ENCODE measurements at regions not wholly inside any gene's neighbourhood (a gene's known extent, or its start where the extent isn't known, plus 50 kb on each side); places are given as distances from the start of the nearest gene placed in this dataset.

- Histone ChIP-seq H4K20me1 (replicated peaks in 1 of 2; ENCODE audit: control insufficient read depth in 1 of 2, insufficient read depth in 2 of 2, low read length in 2 of 2) (no peaks in the 10 kb centered on the region), H3K23me2 (ENCODE audit: low read depth, low read length) (peaks cover 9% of the 10 kb centered on the region; the same call in 1 of the 2 replicates), H2BK5ac (ENCODE audit: low read depth, low read length) (no peak overlapping the region), H2BK15ac (ENCODE audit: low read length) (no peak overlapping the region), H3K4me3 (ENCODE audit: extremely low read depth in 1 of 4, insufficient read depth in 2 of 4, low read depth in 3 of 4, low read length in 4 of 4) (peak overlapping the region; percentile 42 to 66 (median 52)), H3K18ac (ENCODE audit: extremely low read depth, low read length) (no peak overlapping the region), H3K27ac (ENCODE audit: low read depth, low read length) (no peak overlapping the region), H3K4ac (replicated peaks; ENCODE audit: insufficient read length, low read depth, low read length) (no peak overlapping the region), H3K79me2 (ENCODE audit: control insufficient read depth in 1 of 2, insufficient read depth in 2 of 2, low read length in 2 of 2) (no peaks in the 10 kb centered on the region), H4K5ac (ENCODE audit: insufficient read length, low read depth, low read length) (no peak overlapping the region), H2BK12ac (ENCODE audit: low read depth, low read length) (no peak overlapping the region), H3K14ac (ENCODE audit: insufficient read length) (no peak overlapping the region), H3K4me1 (replicated peaks in 1 of 4; ENCODE audit: control insufficient read depth in 3 of 4, insufficient read depth in 4 of 4, low read length in 3 of 4) (peaks cover 0 to 7% (median 4%) of the 10 kb centered on the region in 4 experiments; a peak in 5 of 7 replicates), H2AK5ac (ENCODE audit: low read depth, low read length) (no peak overlapping the region), H2AFZ (ENCODE audit: low read length) (no peak overlapping the region), H3K27me3 (replicated peaks in 1 of 4; ENCODE audit: control insufficient read depth in 3 of 4, extremely low read depth in 1 of 4, insufficient read depth in 3 of 4, low read length in 3 of 4) (peaks cover 15 to 39% (median 32%) of the 10 kb centered on the region in 4 experiments), H2BK20ac (ENCODE audit: low read length) (no peak overlapping the region), H3K36me3 (ENCODE audit: control insufficient read depth in 2 of 4, insufficient read depth in 4 of 4, low read length in 3 of 4) (no peaks in the 10 kb centered on the region), H4K91ac (replicated peaks; ENCODE audit: insufficient read length, low read length) (no peak overlapping the region), H3K23ac (ENCODE audit: insufficient read length) (no peak overlapping the region), H2BK120ac (replicated peaks; ENCODE audit: low read depth, low read length) (no peak overlapping the region), H3K4me2 (ENCODE audit: insufficient read depth in 1 of 2, low read depth in 2 of 2, low read length in 2 of 2) (peak overlapping the region; percentile 85), H3K79me1 (ENCODE audit: low read depth, low read length) (no peaks in the 10 kb centered on the region), H3K56ac (replicated peaks; ENCODE audit: insufficient read length, low read depth, low read length) (no peak overlapping the region), H4K8ac (ENCODE audit: extremely low read depth, insufficient read depth, low read length) (no peak overlapping the region), H3K9me3 (ENCODE audit: insufficient read depth in 2 of 2, low read depth in 1 of 2, low read length in 1 of 2) (0 out of 4 replicates have a peak, but pooled peaks cover 0 to 2% of the 10 kb centered on the region in 2 experiments), H3K9ac (replicated peaks in 1 of 4; ENCODE audit: extremely low read depth in 1 of 4, low read depth in 3 of 4, low read length in 3 of 4) (no peak overlapping the region; a peak in 1 of 7 replicates)
- FAIRE-seq = no peak
- ChIA-PET CTCF (ENCODE audit: partially characterized antibody) (interaction anchor here (0.7 to 2.5 kb wide), 7 partner anchors 11 to 65 kb away, joined by 3 to 9 read pairs (median 3); no protein-coding TSS in a partner anchor), POLR2A (ENCODE audit: partially characterized antibody) (interaction anchor here (1.2 kb wide), 1 partner anchor 26 kb away, joined by 4 read pairs; no protein-coding TSS in a partner anchor)
- WGBS, 2 experiments (ENCODE audit: extremely low coverage in 1 of 2, insufficient coverage in 1 of 2, insufficient read length in 1 of 2, insufficient replicate concordance in 2 of 2, low coverage in 1 of 2, low lambda C conversion rate in 2 of 2, missing lambda C conversion rate in 1 of 2) = 13% methylated on average over 24 of the region's 43 CpGs; no CpG with 5 or more reads in 1 of the 2 experiments
- DNase-seq (ENCODE audit: low read depth in 1 of 2, low spot score in 2 of 2) = peak in 1 of 2 experiments; percentile 63
- no peak for TF ChIP-seq TEAD4 (IDR thresholded peaks at IDR 0.05; ENCODE audit: low read depth, low read length)
- TF ChIP-seq TAF1 (IDR thresholded peaks at IDR 0.05; ENCODE audit: low read depth, low read length) = no peak
- TF ChIP-seq FOSL1 (IDR thresholded peaks at IDR 0.05; ENCODE audit: insufficient read depth, low read depth, low read length) = no peak
- TF ChIP-seq PHF8 (conservative IDR thresholded peaks at IDR 0.05; ENCODE audit: low read depth, low read length) = no peak
- TF ChIP-seq POLR2A (IDR thresholded peaks at IDR 0.05; ENCODE audit: control extremely low read depth in 1 of 2, low read depth in 2 of 2, low read length in 2 of 2) = no peak
- no peak for TF ChIP-seq EZH2 (IDR thresholded peaks at IDR 0.05; ENCODE audit: low read depth, low read length, severe bottlenecking)
- no peak for TF ChIP-seq KDM5A (IDR thresholded peaks at IDR 0.05; ENCODE audit: low read length)
- peak in 1 of 2 experiments; percentile 13; a peak in 1 of 4 replicates for TF ChIP-seq SIN3A (conservative IDR thresholded peaks at IDR 0.05 in 1 of 2, IDR thresholded peaks at IDR 0.05 in 1 of 2; ENCODE audit: low read depth in 1 of 2, low read length in 2 of 2)
- TF ChIP-seq RAD21 (IDR thresholded peaks at IDR 0.05 in 1 of 2, conservative IDR thresholded peaks at IDR 0.05 in 1 of 2; ENCODE audit: low read depth in 2 of 2, low read length in 2 of 2) = peak in 1 of 2 experiments; percentile 8; a peak in 1 of 4 replicates
- TF ChIP-seq CTBP2 (IDR thresholded peaks at IDR 0.05; ENCODE audit: borderline replicate concordance, insufficient read depth, insufficient read length, low read length) = no peak
- no peak for TF ChIP-seq CEBPB (IDR thresholded peaks at IDR 0.05; ENCODE audit: low read depth, low read length)
Observed at GRCh38 chr9:109639674-109640579, 140.1 kb upstream of the PALM2AKAP2 start.
